ENCODE measurements at regions not wholly inside any gene's neighbourhood (a gene's known extent, or its start where the extent isn't known, plus 50 kb on each side); places are given as distances from the start of the nearest gene placed in this dataset.

DNA sequence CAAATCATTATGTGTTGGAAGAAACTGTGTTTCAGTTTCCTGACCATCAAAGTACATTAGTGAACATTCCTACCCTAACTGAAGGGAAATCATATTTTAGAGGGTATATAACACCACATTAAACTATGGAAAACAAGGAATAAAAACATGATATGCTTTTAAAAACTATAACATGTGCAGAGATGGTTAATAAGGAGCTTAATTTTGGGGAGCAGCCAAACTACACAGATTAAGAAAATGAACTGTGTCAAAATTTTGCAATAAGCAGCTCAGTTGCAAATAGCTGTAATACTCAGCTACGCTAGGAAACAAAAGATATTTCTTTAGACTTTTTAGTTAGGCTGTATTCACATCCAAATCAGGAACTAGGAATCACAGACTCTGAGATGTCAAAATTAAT is 1115.7 kb upstream of the CELF2 start:
- TF ChIP-seq, protein P1, sequence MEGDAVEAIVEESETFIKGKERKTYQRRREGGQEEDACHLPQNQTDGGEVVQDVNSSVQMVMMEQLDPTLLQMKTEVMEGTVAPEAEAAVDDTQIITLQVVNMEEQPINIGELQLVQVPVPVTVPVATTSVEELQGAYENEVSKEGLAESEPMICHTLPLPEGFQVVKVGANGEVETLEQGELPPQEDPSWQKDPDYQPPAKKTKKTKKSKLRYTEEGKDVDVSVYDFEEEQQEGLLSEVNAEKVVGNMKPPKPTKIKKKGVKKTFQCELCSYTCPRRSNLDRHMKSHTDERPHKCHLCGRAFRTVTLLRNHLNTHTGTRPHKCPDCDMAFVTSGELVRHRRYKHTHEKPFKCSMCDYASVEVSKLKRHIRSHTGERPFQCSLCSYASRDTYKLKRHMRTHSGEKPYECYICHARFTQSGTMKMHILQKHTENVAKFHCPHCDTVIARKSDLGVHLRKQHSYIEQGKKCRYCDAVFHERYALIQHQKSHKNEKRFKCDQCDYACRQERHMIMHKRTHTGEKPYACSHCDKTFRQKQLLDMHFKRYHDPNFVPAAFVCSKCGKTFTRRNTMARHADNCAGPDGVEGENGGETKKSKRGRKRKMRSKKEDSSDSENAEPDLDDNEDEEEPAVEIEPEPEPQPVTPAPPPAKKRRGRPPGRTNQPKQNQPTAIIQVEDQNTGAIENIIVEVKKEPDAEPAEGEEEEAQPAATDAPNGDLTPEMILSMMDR (optimal IDR thresholded peaks at IDR 0.05 in 1 of 3, IDR thresholded peaks at IDR 0.05 in 1 of 3, conservative IDR thresholded peaks at IDR 0.05 in 1 of 3; ENCODE audit: extremely low read depth in 1 of 3, insufficient read depth in 2 of 3, low read length in 3 of 3) = no peak
- no peak for TF ChIP-seq EZH2 (IDR thresholded peaks at IDR 0.05; ENCODE audit: low read length)
